ENCODE measurements at regions not wholly inside any gene's neighbourhood (a gene's known extent, or its start where the extent isn't known, plus 50 kb on each side); places are given as distances from the start of the nearest gene placed in this dataset.

- TF ChIP-seq POLR2A (IDR thresholded peaks at IDR 0.05) (no peak), CTCF (IDR thresholded peaks at IDR 0.05) (no peak)
Observed at GRCh38 chr16:51048544-51048943, 102.5 kb downstream of the SALL1 start.
